ENCODE measurements at regions not wholly inside any gene's neighbourhood (a gene's known extent, or its start where the extent isn't known, plus 50 kb on each side); places are given as distances from the start of the nearest gene placed in this dataset.

DNA sequence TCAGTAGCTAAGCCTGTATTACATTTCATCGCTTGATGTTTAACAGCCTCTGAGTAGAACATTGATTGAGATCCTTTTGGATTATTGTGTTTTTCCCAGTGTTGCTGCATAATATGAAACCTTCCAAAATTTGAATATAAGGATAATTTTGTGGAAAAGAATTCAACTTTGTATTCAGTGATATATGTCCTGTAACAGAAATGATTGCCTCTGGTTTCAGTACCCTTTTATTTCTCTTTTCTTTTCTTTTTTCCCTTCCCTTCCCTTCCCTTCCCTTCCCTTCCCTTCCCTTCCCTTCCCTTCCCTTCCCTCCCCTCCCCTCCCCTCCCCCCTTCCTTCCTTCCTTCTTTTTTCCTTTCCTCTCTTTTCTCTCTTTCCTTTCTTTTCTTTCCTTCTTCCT, 74.6 kb downstream of the UTRN start:
- TF ChIP-seq FOXK2 (IDR thresholded peaks at IDR 0.05) (no peak), SP1 (IDR thresholded peaks at IDR 0.05) (no peak)
